Colon (tissue), 2 donors: ENCODE measurements at regions not wholly inside any gene's neighbourhood (a gene's known extent, or its start where the extent isn't known, plus 50 kb on each side); places are given as distances from the start of the nearest gene placed in this dataset.
A peak's percentile ranks its signal among the peaks of the same experiment; 100 is the strongest.
"Not testable (repeated sequence)": the region's sequence is repeated elsewhere in the genome, so short reads cannot be mapped to it uniquely, and the experiment has no call there.

Experiments used
- FAIRE-seq: peaks from 2 replicates; lab custom pipeline; 2012; peaks lifted over from hg19 to GRCh38; lab: Jason Lieb, UNC
- donor health status: control.
- donor health status: control.

DNA sequence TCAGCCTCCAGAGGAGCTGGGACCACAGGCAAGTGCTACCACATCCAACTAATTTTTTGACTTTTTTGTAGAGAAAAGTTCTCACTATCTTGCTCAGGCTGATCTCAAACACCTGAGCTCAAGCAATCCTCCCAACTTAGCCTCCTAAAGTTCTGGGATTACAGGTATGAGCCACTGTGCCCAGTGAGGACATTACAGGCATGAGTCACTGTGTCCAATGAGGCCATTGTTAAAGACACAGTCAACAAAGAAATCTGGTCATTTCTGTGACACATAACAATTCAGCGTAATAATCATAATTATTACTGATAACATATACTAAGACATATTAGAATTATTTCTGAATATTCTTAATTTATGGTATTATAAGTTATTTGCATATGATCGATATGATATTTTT is 463.4 kb upstream of the NDN start:
- no peak for FAIRE-seq

DNA sequence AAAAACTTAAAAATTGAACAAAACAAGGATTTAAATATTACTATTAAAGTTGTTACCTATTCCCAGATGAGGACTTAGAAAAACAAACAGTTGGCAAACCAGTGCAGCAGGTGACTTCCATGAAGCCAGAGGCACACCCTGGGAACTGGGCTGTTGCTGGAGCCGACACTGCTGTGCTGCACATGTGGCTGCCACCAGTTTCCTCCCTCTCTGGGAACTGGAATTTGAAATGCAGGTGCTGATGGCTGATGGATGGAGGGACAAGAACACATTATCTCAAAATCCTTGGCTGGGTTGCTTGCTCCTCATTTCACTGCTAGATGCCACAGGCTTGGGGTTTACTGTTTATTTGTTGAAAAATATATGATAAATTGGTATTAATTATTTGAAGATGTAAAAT is 471.2 kb upstream of the NDN start:
- FAIRE-seq, result not testable (repeated sequence)

DNA sequence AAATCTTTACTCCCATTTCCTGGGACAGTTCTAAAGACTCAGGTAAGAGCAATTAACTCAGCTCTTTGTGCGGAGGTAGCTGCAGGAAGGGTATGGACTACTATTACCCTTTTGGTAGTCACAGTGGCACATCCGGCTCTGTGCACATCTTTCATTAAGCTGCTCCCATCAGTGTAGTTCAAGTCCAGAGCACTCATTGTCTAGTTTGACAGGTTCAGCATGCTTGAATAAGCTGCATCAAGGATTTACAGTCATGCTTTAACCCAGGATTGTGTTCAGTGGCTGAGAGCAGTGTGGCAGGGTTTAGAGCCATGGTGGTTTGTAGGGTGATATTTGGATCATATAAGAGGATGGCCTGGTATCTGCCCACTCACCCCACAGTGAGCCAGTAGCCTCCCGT is 478.4 kb upstream of the NDN start:
- FAIRE-seq, result not testable (repeated sequence)

DNA sequence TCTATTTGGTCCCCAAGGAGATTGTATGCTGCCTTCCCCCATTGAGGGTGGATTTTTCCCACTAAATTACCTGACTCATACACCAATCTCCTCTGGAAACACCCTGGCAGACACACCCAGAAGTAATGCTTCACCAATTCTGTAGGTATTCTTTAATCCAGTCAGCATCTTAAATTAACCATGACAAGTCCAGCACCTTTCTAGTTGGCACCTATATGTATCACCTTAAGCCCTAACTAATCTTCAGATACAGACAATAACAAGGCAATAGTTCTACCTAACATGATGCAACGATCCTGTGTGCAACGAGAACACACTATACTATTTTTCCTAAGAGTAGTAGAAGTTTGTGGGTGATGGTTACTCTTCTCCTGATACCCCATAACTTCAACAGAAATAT is 473.3 kb upstream of the NPAP1 start:
- FAIRE-seq, result not testable (repeated sequence)

DNA sequence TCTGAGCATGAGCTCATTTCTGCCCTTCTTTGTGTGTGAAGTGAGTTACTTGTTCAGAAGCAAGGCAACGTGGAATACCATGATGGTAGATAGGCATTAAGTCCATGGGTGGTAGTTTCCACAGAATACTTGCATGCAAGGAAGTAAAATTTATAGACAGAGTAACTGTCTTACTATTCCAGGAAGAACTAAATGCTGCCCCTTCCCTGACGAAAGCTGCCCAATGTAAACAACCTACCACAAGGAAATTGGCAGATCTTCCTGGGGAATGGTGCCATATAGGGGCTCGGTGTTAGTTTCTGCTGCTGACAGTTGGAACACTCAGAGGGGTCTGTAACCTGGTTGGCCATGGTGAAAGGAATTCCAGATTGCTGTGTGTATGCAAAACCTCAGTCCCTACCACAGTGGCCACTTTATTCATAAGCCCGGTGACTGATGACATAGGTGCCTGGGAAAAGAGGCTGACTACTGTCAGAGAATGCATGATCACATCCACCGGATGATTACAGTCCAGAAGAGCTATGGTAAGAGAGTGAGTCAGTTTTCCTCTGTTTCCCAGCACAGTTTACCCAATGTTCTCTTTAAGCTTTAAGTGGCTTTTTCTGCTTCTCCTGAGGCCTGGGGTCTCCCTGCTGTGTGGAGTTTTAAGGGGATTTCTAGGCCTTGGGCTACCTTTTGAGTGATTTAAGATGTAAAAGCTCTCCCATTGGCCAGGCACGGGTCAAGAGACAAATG is 463.7 kb upstream of the NPAP1 start:
- not testable (repeated sequence) for FAIRE-seq

DNA sequence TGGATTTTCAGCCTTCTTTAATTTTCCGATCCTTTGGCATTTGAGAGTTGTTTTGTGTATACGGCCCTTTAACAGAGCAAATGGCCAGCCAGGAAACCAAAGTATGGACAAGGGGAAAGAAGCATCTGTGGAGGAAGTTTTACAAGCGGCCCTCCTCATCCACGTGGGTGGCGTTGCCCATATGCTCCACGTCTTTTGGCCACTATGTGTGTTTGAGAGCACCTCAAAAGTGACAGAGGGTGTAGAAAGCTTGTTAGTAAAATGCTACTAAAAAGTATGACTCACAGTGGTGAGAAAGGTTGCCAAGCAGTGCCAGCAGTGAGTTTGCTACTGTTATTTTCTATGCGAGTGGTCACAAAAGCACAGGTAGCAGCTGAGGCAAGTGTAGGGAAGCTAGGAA is 451.8 kb upstream of the NPAP1 start:
- FAIRE-seq, result no peak

DNA sequence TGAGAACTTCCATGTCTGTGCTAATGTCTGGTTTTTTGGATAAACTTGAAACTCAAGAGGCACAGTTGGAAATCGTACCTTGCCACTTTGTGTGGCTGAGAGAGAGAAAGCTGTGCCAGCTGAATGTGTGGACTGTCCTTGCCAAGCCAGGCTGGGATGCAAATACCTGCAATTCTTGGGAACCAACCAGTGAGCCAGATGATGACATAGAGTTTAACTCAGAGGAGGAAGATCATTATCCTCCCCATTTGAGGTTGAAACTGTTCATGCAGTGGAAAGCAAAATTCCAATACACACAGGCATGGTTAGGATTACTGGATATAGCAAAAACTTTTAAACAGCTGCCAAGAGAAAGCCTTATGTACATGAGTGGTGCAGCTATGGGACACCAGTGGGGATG is 451.4 kb upstream of the NPAP1 start:
- FAIRE-seq, result no peak

DNA sequence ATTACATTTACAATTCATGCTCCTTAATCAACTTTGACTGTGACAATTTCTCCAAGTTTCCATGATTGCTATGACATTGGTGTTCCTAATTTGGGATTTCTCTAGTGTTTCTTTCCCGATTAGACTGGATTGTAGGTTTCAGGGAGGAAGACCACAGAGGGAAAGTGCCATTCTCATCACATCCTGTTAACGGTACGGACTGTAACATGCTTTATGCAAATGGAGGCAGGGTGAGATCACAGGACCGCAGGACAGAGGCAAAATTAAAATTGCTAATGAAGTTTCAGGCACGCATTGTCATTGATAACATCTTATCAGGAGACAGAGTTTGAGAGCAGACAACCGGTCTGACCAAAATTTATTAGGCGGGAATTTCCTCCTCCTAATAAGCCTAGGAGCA is 446.7 kb upstream of the NPAP1 start:
- FAIRE-seq, result not testable (repeated sequence)

DNA sequence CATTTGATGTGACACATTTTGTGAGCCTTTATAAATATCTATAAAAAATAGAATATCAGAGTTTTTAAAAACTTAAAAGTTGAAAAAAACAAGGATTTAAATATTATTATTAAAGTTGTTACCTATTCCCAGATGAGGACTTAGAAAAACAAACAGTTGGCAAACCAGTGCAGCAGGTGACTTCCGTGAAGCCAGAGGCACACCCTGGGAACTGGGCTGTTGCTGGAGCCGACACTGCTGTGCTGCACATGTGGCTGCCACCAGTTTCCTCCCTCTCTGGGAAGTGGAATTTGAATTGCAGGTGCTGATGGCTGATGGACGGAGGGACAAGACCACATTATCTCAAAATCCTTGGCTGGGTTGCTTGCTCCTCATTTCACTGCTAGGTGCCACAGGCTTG is 442.4 kb upstream of the NPAP1 start:
- not testable (repeated sequence) for FAIRE-seq

DNA sequence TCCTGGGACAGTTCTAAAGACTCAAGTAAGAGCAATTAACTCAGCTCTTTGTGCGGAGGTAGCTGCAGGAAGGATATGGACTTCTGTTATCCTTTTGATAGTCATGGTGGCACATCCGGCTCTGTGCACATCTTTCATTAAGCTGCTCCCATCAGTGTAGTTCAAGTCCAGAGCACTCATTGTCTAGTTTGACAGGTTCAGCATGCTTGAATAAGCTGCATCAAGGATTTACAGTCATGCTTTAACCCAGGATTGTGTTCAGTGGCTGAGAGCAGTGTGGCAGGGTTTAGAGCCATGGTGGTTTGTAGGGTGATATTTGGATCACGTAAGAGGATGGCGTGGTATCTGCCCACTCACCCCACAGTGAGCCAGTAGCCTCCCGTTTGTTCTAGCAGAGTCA is 435.0 kb upstream of the NPAP1 start:
- FAIRE-seq, result not testable (repeated sequence)

DNA sequence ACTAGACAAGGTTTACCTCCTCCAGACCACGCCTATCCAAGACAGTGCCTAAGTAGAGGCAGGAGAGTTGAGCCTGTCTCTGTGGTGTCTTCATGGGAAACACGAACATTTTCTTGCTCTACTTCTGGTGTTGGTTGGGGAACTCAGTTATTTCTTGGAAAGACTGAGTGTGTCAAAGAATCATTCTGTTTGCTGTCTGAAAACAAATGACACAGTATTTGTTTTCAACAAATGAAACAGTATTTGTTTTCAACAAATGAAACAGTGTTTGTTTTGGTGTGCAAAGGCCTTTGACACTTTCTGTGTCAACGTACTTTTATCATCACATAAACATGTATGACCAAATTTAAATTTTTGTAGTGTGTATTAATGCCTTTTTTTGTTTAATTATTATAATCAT is 416.5 kb upstream of the NPAP1 start:
- FAIRE-seq, result not testable (repeated sequence)

DNA sequence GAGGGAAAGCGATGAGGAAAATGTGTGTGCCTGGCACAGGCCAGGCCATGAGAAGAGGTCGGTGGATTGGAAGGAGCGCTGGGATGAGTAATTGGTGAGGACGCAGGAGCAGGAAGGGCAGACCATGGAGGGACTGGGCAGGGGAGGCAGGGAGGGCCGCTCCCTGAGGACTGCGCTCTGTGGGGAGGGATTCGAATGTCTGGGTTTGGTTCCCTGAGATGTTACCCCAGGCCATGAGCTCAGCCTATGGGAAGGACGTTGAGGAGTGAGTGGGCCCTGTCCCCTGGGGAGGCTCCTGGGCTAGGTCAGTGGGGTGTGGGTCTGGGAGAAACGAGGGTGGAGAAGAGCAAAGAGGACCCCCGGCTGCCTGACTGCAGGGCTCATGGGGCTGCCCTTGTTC is 415.2 kb upstream of the NPAP1 start:
- FAIRE-seq, result not testable (repeated sequence)

DNA sequence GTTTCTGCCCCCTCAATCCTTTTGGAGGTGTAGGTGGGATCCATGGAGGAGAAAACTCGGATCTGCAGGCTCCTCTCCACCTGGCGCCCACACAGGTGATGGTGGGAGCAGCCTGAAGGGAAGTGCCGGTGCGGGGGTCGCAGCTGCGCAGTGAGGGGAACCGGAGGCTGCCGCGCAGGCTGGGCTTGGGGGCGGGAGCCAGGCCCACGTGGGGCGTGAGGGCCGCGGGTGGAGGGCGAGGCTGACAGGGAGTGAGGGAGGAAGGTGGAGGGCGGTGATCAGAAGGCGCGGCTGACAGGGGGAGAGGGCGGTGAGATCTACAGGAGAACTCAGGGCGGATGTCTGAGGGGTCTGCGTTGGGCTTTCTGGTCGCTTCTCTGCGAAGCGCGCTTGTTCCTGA is 414.7 kb upstream of the NPAP1 start:
- FAIRE-seq, result not testable (repeated sequence)

DNA sequence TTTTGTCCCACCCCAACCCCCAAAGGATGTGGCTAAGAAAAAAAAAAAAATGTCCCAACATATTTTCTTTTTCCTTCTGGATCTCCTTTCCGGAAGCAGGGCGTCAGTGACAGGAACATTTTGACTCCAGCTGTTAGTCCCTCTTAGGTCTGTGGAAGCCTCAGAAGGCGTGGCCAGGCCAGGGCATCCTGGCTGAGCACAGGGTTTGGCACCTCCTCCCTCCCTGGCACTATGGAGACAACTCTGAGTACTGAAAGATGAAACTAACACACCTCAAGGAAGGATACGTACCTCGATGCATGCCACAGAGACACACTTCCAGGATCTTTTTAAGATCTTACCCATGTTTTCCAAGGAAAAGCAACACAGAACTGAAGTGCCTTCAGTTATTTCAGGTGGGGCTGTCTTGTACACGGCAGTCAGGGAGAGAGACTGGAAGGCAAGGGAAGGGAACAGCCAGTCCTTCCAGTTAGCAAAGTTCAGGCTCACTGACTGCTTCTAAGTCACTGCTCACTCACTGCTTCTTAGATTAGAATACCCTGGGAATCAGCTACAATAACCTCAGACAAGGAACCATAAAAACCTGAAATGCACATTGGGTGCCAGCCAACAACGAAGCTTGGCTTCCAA is 406.9 kb upstream of the NPAP1 start:
- FAIRE-seq, result not testable (repeated sequence)

DNA sequence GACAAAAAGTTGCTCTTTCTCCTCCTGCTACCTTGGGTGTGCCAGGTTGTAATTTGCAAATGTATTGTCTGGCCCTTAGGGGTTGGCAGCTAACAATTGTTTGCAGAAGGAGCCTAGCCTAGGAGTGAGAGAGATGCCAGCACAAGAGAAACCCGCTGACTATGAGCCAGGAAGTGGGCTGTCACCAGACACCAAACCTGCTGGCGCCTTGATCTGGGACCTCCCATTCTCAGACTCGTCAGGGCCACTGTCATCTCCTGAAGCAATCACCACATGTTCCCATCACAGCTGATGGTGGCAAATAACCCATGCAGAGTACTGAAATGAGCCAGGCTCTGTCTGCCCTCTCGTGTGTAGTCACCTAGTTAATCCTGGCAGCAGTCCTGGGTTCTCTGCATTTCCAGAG is 406.4 kb upstream of the NPAP1 start:
- FAIRE-seq, result peak; percentile 38

DNA sequence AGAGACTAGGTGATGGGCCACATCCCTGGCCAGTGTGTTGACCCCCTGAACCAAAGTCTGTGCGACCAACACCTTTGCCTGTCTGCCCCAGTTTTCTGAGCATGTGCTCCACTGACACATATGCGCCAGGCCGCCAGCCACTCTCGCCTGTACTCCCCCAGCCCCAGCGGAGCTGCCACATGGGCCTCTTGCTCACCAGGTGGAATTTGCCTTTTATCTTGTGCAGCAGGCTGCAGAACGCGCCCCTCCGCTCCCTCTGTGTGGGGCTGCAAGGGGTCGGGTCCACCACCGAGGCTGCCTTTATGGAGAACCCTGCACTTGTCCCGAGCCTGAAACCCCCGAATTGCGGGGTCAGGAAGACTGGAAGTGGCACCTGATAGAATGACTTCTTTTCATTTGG is 405.7 kb upstream of the NPAP1 start:
- FAIRE-seq, result no peak

DNA sequence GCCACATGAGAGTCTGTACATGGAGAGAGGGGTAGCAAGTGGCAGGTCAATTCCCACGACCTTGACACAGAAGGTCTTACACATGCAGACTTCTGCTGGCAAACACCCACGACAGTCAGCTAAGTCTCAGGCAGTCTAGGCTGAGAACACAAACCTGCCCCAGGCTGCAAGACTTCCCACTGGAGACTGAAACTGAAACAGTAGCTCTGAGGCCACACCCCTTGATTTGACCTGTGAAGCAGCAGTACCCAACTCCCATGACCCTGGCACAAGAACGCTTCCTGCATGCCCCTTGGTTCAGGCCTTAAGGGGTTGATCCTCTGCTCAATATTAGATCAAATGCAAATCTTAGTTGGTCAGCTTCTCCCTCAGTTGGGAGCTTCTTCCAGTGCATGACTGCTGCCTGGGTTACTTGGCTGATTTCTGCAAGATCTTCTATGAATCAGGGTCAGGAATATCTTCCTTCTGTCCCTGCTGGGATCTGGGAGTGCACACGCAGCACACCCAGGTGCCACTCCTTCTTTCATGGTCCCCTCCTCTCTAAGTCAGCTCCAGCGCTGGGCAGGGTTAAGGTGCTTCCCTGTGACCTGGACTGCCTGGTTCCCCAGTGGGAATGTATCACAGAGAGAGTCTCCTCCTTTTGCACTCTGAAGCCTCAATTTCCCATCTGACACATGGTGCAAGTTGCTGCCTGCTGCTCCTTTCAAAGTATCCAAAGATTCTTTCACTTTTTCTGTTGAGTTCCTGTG is 403.9 kb upstream of the NPAP1 start:
- FAIRE-seq, result not testable (repeated sequence)

DNA sequence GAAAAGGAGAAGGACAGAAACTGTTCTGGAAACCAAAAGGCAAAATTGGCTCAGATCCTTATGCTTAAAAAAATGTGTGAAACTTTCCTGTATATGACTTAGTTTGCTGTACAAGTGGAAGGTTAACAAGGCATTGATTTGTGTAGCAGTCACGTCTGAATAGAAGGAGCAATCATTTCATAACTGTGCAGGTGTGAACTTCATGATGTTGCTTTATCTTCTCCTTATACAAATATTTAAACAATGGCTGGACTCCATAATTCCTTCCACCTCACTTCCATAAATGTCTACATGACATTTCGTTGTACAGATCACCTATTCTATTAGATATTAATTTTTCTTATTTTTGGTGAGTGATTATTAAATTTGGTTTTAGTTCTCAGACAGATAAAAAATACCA is 382.7 kb upstream of the NPAP1 start:
- FAIRE-seq, result no peak

DNA sequence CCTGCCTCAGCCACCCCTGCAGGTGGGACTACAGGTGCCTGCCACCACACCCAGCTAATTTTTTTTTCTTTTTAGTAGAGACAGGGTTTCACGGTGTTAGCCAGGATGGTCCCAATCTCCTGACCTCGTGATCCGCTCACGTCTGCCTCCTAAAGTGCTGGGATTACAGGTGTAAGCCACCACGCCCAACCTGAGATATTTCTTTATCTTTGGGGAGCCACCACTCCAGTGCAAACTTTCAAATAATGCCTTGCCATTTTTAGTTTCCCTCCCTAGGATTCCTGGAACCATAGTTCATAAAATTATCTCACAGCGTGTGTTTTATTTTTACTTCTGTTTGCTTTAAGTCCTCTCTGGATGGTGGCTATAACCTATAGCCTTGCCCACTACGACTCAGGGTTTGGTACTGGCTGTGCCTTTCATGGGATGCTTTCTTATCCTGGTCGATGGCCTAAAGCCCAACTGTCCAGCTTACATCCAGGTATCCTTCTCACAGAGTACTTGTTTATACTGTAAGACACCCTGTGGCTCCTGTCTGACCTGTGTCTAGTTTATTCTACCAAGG is 374.7 kb upstream of the NPAP1 start:
- not testable (repeated sequence) for FAIRE-seq

DNA sequence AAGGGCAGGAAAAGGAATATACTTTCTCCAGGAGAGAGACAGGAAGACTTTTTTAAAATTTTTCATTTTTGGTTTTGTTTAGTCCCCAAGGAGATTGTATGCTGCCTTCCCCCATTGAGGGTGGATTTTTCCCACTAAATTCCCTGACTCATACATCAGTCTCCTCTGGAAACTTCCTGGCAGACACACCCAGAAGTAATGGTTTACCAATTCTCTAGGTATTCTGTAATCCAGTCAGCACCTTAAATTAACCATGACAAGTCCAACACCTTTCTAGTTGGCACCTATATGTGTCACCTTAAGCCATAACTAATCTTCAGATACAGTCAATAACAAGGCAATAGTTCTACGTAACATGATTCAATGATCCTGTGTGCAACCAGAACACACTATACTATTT is 373.6 kb upstream of the NPAP1 start:
- not testable (repeated sequence) for FAIRE-seq

DNA sequence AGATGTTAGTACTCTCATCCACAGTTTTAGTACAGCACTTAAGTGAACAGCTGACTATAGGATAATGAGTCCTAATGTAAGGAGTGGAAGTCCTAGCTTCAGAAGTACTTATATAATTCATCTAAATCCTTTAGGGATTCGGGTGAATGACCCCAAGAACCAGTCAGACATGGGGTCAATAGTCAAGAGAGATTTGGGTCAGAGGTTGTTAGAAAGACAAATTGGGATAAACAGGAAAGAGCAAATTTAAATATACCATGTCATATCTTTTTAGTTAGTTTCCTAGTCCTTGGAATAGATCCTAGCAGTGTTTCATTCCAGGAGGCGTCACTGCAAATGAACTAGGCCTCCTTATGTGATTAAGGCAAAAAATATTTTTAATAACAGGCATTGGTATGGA is 370.8 kb upstream of the NPAP1 start:
- not testable (repeated sequence) for FAIRE-seq

DNA sequence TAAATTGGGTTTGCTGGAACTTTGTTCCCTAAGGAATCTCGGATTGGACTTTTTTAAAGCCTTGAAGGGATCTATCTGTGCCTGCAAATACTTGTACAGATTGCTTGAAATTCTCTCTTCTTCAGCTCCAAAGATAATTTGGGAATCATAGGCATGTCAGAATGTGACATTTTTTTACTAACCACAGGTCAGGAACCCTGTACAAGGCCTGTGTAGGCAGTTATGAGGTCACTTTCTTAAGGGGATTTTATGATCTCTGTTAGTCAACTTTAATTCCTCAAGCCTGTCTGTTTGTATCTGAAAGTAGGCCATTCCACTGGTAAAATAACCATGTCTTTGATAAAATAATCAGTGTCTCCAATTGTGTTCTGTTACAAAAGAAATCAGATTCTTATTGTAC is 369.9 kb upstream of the NPAP1 start:
- not testable (repeated sequence) for FAIRE-seq

DNA sequence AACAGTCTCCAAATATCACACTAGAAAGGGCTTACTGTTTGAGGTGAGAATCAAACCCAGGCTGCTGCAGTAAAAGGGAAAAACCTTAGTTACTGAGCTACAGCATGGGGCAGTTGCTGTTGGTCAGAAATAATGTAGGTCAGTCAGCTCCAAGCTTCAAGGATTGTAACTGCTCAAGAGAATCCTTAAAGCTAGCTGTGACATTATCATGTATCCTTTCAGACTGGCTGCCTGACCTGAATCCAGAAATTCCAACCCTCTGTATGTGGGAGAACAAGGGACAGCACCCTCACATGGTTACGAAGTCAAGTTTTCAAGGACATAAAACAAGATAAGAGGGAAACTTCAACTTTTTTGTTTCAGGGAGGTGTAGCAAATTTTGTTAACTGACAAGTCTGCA is 365.9 kb upstream of the NPAP1 start:
- FAIRE-seq, result not testable (repeated sequence)
